ENCODE measurements at regions not wholly inside any gene's neighbourhood (a gene's known extent, or its start where the extent isn't known, plus 50 kb on each side); places are given as distances from the start of the nearest gene placed in this dataset.

GRCh38 chr5:18074961-18075360 lies 440.7 kb downstream of the TAF11L14 start:
- H3K27me3 ChIP-seq (ENCODE audit: control insufficient read depth in 2 of 2, insufficient read depth in 2 of 2, low read length in 2 of 2) = no peaks in the 10 kb centered on the region

GRCh38 chr5:18078157-18078556 lies 443.9 kb downstream of the TAF11L14 start:
- no peak overlapping the region for H3K4me3 ChIP-seq (ENCODE audit: low read length in 2 of 2)
- no peaks in the 10 kb centered on the region for H3K27me3 ChIP-seq (ENCODE audit: control insufficient read depth in 2 of 2, insufficient read depth in 2 of 2, low read length in 2 of 2)
- H3K9me3 ChIP-seq (ENCODE audit: control insufficient read depth in 2 of 2, low read length in 2 of 2) = peaks cover 0 to 2% of the 10 kb centered on the region in 2 donors
- H3K9ac ChIP-seq (ENCODE audit: low read depth in 1 of 2, low read length in 2 of 2) = no peak overlapping the region
- no peak overlapping the region for H3K27ac ChIP-seq (ENCODE audit: low read depth in 2 of 2, low read length in 2 of 2)
- H3K36me3 ChIP-seq (ENCODE audit: control insufficient read depth in 2 of 2, insufficient read depth in 2 of 2, low read length in 2 of 2) = no peaks in the 10 kb centered on the region
- no peaks in the 10 kb centered on the region for H3K4me1 ChIP-seq (ENCODE audit: control insufficient read depth in 2 of 2, insufficient read depth in 2 of 2, low read length in 2 of 2)

More at GRCh38 chr5:18074961-18075360, 440.7 kb downstream of the TAF11L14 start:
- Histone ChIP-seq H3K27ac (ENCODE audit: low read depth in 2 of 2, low read length in 2 of 2) (no peak overlapping the region), H3K4me1 (ENCODE audit: control insufficient read depth in 2 of 2, insufficient read depth in 2 of 2, low read length in 2 of 2) (no peaks in the 10 kb centered on the region), H3K9me3 (ENCODE audit: control insufficient read depth in 2 of 2, low read length in 2 of 2) (no peaks in the 10 kb centered on the region), H3K9ac (ENCODE audit: low read depth in 1 of 2, low read length in 2 of 2) (no peak overlapping the region), H3K4me3 (ENCODE audit: low read length in 2 of 2) (no peak overlapping the region), H3K36me3 (ENCODE audit: control insufficient read depth in 2 of 2, insufficient read depth in 2 of 2, low read length in 2 of 2) (no peaks in the 10 kb centered on the region)

GRCh38 chr5:18079831-18080230 lies 445.6 kb downstream of the TAF11L14 start:
- no peaks in the 10 kb centered on the region for H3K36me3 ChIP-seq (ENCODE audit: control insufficient read depth in 2 of 2, insufficient read depth in 2 of 2, low read length in 2 of 2)
- no peak overlapping the region for H3K4me3 ChIP-seq (ENCODE audit: low read length in 2 of 2)
- no peaks in the 10 kb centered on the region for H3K27me3 ChIP-seq (ENCODE audit: control insufficient read depth in 2 of 2, insufficient read depth in 2 of 2, low read length in 2 of 2)
- H3K9ac ChIP-seq (ENCODE audit: low read depth in 1 of 2, low read length in 2 of 2) = no peak overlapping the region
- no peak overlapping the region for H3K27ac ChIP-seq (ENCODE audit: low read depth in 2 of 2, low read length in 2 of 2)
- no peaks in the 10 kb centered on the region for H3K4me1 ChIP-seq (ENCODE audit: control insufficient read depth in 2 of 2, insufficient read depth in 2 of 2, low read length in 2 of 2)
- H3K9me3 ChIP-seq (ENCODE audit: control insufficient read depth in 2 of 2, low read length in 2 of 2) = peaks cover 0 to 2% of the 10 kb centered on the region in 2 donors

- Histone ChIP-seq H3K9me3 (ENCODE audit: control insufficient read depth in 2 of 2, low read length in 2 of 2) (no peaks in the 10 kb centered on the region), H3K4me1 (ENCODE audit: control insufficient read depth in 2 of 2, insufficient read depth in 2 of 2, low read length in 2 of 2) (no peaks in the 10 kb centered on the region), H3K4me3 (ENCODE audit: low read length in 2 of 2) (no peak overlapping the region), H3K36me3 (ENCODE audit: control insufficient read depth in 2 of 2, insufficient read depth in 2 of 2, low read length in 2 of 2) (no peaks in the 10 kb centered on the region), H3K9ac (ENCODE audit: low read depth in 1 of 2, low read length in 2 of 2) (no peak overlapping the region), H3K27me3 (ENCODE audit: control insufficient read depth in 2 of 2, insufficient read depth in 2 of 2, low read length in 2 of 2) (no peaks in the 10 kb centered on the region), H3K27ac (ENCODE audit: low read depth in 2 of 2, low read length in 2 of 2) (no peak overlapping the region)
Observed at GRCh38 chr5:18088020-18088579, 453.8 kb downstream of the TAF11L14 start.

GRCh38 chr5:18090177-18090576 lies 455.9 kb downstream of the TAF11L14 start:
- Histone ChIP-seq H3K27me3 (ENCODE audit: control insufficient read depth in 2 of 2, insufficient read depth in 2 of 2, low read length in 2 of 2) (no peaks in the 10 kb centered on the region), H3K27ac (ENCODE audit: low read depth in 2 of 2, low read length in 2 of 2) (no peak overlapping the region), H3K9me3 (ENCODE audit: control insufficient read depth in 2 of 2, low read length in 2 of 2) (no peaks in the 10 kb centered on the region), H3K4me1 (ENCODE audit: control insufficient read depth in 2 of 2, insufficient read depth in 2 of 2, low read length in 2 of 2) (no peaks in the 10 kb centered on the region), H3K9ac (ENCODE audit: low read depth in 1 of 2, low read length in 2 of 2) (no peak overlapping the region), H3K4me3 (ENCODE audit: low read length in 2 of 2) (no peak overlapping the region), H3K36me3 (ENCODE audit: control insufficient read depth in 2 of 2, insufficient read depth in 2 of 2, low read length in 2 of 2) (no peaks in the 10 kb centered on the region)

GRCh38 chr5:18091142-18091541 lies 456.9 kb downstream of the TAF11L14 start:
- Histone ChIP-seq H3K9ac (ENCODE audit: low read depth in 1 of 2, low read length in 2 of 2) (no peak overlapping the region), H3K36me3 (ENCODE audit: control insufficient read depth in 2 of 2, insufficient read depth in 2 of 2, low read length in 2 of 2) (no peaks in the 10 kb centered on the region), H3K9me3 (ENCODE audit: control insufficient read depth in 2 of 2, low read length in 2 of 2) (no peaks in the 10 kb centered on the region), H3K4me3 (ENCODE audit: low read length in 2 of 2) (no peak overlapping the region), H3K4me1 (ENCODE audit: control insufficient read depth in 2 of 2, insufficient read depth in 2 of 2, low read length in 2 of 2) (no peaks in the 10 kb centered on the region), H3K27me3 (ENCODE audit: control insufficient read depth in 2 of 2, insufficient read depth in 2 of 2, low read length in 2 of 2) (no peaks in the 10 kb centered on the region), H3K27ac (ENCODE audit: low read depth in 2 of 2, low read length in 2 of 2) (no peak overlapping the region)

DNA sequence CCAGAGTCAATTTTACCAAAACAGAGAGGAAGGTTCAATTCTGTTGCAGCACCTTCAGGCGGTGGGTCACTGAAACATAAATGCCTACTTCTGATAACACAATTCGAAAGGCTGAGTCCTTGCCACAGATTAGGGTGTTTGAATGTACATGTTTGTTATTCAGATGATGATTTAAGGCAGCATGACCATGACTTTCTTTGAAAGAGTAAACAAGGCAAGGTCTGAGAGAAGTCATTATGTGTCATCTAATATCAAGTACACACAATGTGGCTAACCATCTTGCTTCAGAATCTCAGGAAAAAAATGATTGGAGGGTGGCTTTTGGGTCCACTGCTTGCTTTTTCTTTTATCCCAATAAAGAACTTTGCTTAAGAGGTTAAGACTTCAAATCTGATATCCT lies 457.5 kb downstream of the TAF11L14 start:
- Histone ChIP-seq H3K27ac (ENCODE audit: low read depth in 2 of 2, low read length in 2 of 2) (no peak overlapping the region), H3K27me3 (ENCODE audit: control insufficient read depth in 2 of 2, insufficient read depth in 2 of 2, low read length in 2 of 2) (no peaks in the 10 kb centered on the region), H3K4me1 (ENCODE audit: control insufficient read depth in 2 of 2, insufficient read depth in 2 of 2, low read length in 2 of 2) (no peaks in the 10 kb centered on the region), H3K9ac (ENCODE audit: low read depth in 1 of 2, low read length in 2 of 2) (no peak overlapping the region), H3K9me3 (ENCODE audit: control insufficient read depth in 2 of 2, low read length in 2 of 2) (no peaks in the 10 kb centered on the region), H3K4me3 (ENCODE audit: low read length in 2 of 2) (no peak overlapping the region), H3K36me3 (ENCODE audit: control insufficient read depth in 2 of 2, insufficient read depth in 2 of 2, low read length in 2 of 2) (no peaks in the 10 kb centered on the region)

DNA sequence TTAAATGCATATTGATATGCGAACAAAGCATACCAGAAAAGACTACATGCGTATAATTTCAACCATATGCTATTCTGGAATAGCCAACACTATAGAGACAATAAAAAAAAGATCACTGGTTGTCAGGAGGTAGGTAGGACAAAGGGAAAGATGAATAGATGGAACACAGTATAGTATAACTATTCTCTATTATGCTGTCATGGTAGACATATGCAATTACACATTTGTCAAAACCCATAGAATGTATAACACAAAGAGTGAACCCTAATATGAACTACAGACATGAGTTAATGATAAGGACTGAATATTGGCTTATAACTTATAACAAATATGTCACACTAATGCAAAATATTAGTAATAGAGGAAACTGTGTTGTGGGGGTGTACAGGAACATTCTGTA lies 460.8 kb downstream of the TAF11L14 start:
- no peaks in the 10 kb centered on the region for H3K36me3 ChIP-seq (ENCODE audit: control insufficient read depth in 2 of 2, insufficient read depth in 2 of 2, low read length in 2 of 2)
- no peak overlapping the region for H3K4me3 ChIP-seq (ENCODE audit: low read length in 2 of 2)
- no peaks in the 10 kb centered on the region for H3K9me3 ChIP-seq (ENCODE audit: control insufficient read depth in 2 of 2, low read length in 2 of 2)
- no peak overlapping the region for H3K27ac ChIP-seq (ENCODE audit: low read depth in 2 of 2, low read length in 2 of 2)
- H3K9ac ChIP-seq (ENCODE audit: low read depth in 1 of 2, low read length in 2 of 2) = no peak overlapping the region
- no peaks in the 10 kb centered on the region for H3K4me1 ChIP-seq (ENCODE audit: control insufficient read depth in 2 of 2, insufficient read depth in 2 of 2, low read length in 2 of 2)
- no peaks in the 10 kb centered on the region for H3K27me3 ChIP-seq (ENCODE audit: control insufficient read depth in 2 of 2, insufficient read depth in 2 of 2, low read length in 2 of 2)

GRCh38 chr5:18097817-18098216 lies 463.6 kb downstream of the TAF11L14 start:
- no peaks in the 10 kb centered on the region for H3K36me3 ChIP-seq (ENCODE audit: control insufficient read depth in 2 of 2, insufficient read depth in 2 of 2, low read length in 2 of 2)
- no peaks in the 10 kb centered on the region for H3K27me3 ChIP-seq (ENCODE audit: control insufficient read depth in 2 of 2, insufficient read depth in 2 of 2, low read length in 2 of 2)
- H3K4me3 ChIP-seq (ENCODE audit: low read length in 2 of 2) = no peak overlapping the region
- no peak overlapping the region for H3K27ac ChIP-seq (ENCODE audit: low read depth in 2 of 2, low read length in 2 of 2)
- H3K9me3 ChIP-seq (ENCODE audit: control insufficient read depth in 2 of 2, low read length in 2 of 2) = no peaks in the 10 kb centered on the region
- H3K9ac ChIP-seq (ENCODE audit: low read depth in 1 of 2, low read length in 2 of 2) = no peak overlapping the region
- no peaks in the 10 kb centered on the region for H3K4me1 ChIP-seq (ENCODE audit: control insufficient read depth in 2 of 2, insufficient read depth in 2 of 2, low read length in 2 of 2)

DNA sequence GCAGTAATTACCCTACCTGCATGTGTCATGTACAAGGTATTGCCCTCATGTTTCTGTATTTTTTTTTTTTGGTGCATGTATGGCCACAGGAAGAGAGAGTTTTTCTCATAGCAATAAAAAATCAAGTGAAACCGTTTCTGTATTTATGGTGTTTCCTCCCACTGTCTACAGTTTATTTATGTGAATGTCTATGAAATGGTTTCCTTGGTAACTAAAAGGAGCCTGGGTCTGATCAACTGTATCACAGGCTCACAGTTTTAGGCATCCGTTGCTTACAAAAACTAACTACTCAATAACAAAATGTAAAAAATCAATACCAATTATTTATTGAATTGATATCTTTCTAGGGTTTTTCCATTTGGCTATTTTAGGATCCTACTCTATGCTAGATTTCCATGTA lies 464.4 kb downstream of the TAF11L14 start:
- Histone ChIP-seq H3K4me1 (ENCODE audit: control insufficient read depth in 2 of 2, insufficient read depth in 2 of 2, low read length in 2 of 2) (no peaks in the 10 kb centered on the region), H3K27me3 (ENCODE audit: control insufficient read depth in 2 of 2, insufficient read depth in 2 of 2, low read length in 2 of 2) (no peaks in the 10 kb centered on the region), H3K36me3 (ENCODE audit: control insufficient read depth in 2 of 2, insufficient read depth in 2 of 2, low read length in 2 of 2) (no peaks in the 10 kb centered on the region), H3K27ac (ENCODE audit: low read depth in 2 of 2, low read length in 2 of 2) (no peak overlapping the region), H3K4me3 (ENCODE audit: low read length in 2 of 2) (no peak overlapping the region), H3K9ac (ENCODE audit: low read depth in 1 of 2, low read length in 2 of 2) (no peak overlapping the region), H3K9me3 (ENCODE audit: control insufficient read depth in 2 of 2, low read length in 2 of 2) (no peaks in the 10 kb centered on the region)

GRCh38 chr5:18099261-18099660 lies 465.0 kb downstream of the TAF11L14 start:
- H3K36me3 ChIP-seq (ENCODE audit: control insufficient read depth in 2 of 2, insufficient read depth in 2 of 2, low read length in 2 of 2) = no peaks in the 10 kb centered on the region
- H3K27ac ChIP-seq (ENCODE audit: low read depth in 2 of 2, low read length in 2 of 2) = no peak overlapping the region
- no peaks in the 10 kb centered on the region for H3K27me3 ChIP-seq (ENCODE audit: control insufficient read depth in 2 of 2, insufficient read depth in 2 of 2, low read length in 2 of 2)
- no peaks in the 10 kb centered on the region for H3K4me1 ChIP-seq (ENCODE audit: control insufficient read depth in 2 of 2, insufficient read depth in 2 of 2, low read length in 2 of 2)
- H3K9ac ChIP-seq (ENCODE audit: low read depth in 1 of 2, low read length in 2 of 2) = no peak overlapping the region
- H3K4me3 ChIP-seq (ENCODE audit: low read length in 2 of 2) = no peak overlapping the region
- H3K9me3 ChIP-seq (ENCODE audit: control insufficient read depth in 2 of 2, low read length in 2 of 2) = no peaks in the 10 kb centered on the region
